Endometrial microvascular endothelial cells (primary cell): ENCODE measurements at regions not wholly inside any gene's neighbourhood (a gene's known extent, or its start where the extent isn't known, plus 50 kb on each side); places are given as distances from the start of the nearest gene placed in this dataset.

Experiments used
- in situ Hi-C: cut with HindIII; loops from 2 replicates; pipeline ENCODE4 v1.10.0; 2017; ENCODE audit warnings: low sequenced_read_pairs, low pct_unique_long_range_greater_than_20kb; ENCODE audit errors: inconsistent ontology term

- in situ Hi-C loops: no loop called here
Measured at GRCh38 chr1:70842562-70842961, 205.1 kb downstream of the PTGER3 start.

DNA sequence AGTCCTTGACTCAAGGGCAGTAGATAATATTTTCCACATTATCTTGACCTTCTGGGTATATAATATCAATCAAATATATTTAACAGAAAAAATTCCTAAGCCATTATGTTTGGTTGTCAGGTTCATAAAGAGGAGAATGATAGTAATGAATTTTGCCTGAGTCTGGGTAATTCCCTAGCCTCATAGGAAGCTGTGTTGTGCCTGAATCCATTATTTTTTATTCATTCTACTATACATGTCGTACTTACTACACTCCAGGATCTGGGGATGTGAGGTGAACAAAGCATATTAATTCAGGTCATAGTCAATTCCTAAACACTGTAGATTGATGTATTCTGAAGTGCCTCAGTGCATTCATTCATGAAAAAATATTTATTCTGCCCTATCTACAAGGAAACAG, 204.2 kb downstream of the PTGER3 start:
- in situ Hi-C loops: no loop called here

- in situ Hi-C loops: no loop called here
Measured at GRCh38 chr1:70847013-70847412, 200.6 kb downstream of the PTGER3 start.

DNA sequence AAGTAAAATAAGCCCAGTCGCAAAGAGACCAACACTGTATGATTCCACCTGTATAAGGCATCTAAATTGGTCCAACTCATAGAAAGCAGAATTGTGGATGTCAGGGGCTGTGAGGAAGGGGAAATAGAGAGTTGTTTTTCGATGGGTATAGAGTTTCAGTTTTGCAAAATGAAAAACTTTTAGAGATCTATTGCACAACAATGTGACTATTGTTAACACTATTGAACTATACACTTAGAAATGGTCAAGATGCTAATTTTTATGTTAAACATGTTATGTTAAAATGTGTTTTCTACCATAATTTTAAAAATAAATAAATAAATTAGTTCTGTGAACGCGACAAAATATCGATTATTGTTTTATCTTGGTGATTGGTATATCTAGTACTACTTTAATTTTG, 192.4 kb downstream of the PTGER3 start:
- in situ Hi-C loops: no loop called here

DNA sequence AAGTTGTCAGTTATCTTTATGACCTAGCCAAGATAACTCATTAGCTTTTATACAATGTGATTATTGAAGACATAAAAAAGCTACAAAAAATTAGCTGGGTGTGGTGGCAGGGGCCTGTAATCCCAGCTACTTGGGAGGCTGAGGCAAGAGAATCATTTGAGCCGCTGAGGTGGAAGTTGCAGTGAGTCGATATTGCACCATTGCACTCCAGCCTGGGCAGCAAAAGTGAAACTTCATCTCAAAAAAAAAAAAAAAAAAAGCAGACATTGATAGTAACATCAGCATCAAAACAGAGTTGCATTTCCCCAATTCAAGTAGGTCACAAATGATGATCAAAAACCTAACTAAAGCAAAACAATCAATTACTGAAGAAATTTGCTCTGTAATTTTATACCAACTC, 191.4 kb downstream of the PTGER3 start:
- in situ Hi-C loops: no loop called here

- in situ Hi-C loops: no loop called here
Measured at GRCh38 chr1:70863239-70863638, 184.4 kb downstream of the PTGER3 start.

DNA sequence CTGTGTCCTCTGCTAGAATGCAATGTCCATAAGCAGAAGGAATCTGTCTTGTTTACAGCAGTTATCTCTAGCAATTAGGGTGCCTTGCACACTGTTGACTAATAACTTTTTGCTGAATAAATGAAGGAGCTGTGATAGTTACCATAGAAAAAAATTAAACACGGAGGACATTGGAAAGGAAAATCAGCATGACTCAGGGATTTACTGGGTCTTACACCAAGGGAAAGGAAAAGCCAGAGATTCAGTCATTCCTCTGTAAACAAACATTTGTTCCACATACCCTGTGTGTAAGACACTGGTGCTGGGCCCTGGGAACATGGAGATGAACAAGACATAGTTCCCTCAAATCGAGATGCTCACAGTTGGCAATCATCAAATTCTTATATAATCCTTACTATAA, 183.3 kb downstream of the PTGER3 start:
- in situ Hi-C loops: no loop called here

DNA sequence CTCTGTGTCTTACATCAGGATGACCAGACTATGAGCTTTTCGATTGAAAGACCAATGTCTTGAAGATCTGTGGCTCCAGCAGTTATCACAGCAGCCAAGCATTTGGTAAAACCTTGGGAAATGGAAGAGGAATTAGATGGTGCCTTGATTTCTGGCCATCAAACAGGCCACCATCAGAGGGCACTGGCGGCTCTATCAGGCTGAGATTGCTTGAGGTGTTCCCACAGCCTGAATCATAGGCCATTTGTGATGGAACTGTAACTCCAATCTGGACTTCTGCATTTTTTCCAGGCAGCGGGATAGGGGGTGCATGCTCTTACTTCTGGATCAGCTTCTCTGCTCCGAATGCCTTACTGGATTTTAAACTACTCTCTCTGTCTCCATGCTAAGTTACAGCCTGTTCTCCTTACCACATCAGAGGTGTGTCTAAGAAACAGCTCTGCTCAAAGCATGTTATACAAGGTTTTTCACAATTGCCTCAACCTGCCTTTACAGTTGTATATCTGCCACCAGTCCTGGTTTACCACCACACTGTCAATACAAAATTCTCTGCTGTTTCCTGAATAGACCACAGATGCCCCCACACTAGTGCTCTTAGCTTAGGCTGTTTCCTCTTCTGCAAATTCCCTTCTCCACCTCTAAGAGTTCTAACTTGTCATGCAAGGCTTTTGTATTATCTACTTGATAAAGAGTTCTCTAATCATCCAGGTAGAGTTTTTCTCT, 180.9 kb downstream of the PTGER3 start:
- in situ Hi-C loops: no loop called here

- in situ Hi-C loops: no loop called here
Measured at GRCh38 chr1:70871790-70872189, 175.8 kb downstream of the PTGER3 start.

- in situ Hi-C loops: no loop called here
Measured at GRCh38 chr1:70874063-70874462, 173.6 kb downstream of the PTGER3 start.

GRCh38 chr1:70874818-70875217, 172.8 kb downstream of the PTGER3 start:
- in situ Hi-C loops: no loop called here

DNA sequence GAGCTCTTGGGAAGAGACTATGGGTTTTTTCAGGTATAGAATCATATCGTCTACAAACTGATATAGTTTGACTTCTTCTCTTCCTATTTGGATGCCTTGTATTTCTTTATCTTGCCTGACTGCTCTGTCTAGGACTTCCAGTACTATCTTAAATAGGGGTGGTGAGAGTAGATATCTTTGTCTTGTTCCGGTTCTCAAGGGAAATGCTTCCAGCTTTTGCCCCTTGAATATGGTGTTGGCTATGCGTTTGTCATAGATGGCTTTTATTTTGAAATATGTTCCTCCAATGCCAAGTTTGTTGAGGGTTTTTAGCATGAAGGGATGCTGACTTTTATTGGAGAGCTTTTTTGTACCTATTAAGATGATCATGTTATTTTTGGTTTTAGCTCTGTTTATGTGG, 170.3 kb downstream of the PTGER3 start:
- in situ Hi-C loops: no loop called here

DNA sequence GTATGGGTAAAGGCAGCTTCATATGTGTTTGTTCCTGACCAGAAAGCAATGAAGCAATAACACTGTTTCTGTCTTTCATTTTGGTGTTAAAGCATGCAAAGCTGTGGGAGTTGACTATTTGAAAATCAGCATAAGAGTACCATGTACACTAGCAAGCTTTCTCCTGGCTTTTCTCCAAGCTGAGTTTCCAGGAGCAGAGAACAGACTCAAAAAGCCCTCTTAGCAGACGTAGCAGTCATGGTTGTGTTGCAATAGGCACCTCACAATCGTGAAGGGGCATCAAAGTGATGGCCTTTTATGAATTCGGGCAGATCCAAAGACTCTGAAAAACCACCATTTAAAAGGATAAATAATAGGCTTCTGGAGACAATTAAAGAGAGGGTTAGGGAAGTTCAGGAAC, 159.7 kb downstream of the PTGER3 start:
- in situ Hi-C loops: no loop called here

DNA sequence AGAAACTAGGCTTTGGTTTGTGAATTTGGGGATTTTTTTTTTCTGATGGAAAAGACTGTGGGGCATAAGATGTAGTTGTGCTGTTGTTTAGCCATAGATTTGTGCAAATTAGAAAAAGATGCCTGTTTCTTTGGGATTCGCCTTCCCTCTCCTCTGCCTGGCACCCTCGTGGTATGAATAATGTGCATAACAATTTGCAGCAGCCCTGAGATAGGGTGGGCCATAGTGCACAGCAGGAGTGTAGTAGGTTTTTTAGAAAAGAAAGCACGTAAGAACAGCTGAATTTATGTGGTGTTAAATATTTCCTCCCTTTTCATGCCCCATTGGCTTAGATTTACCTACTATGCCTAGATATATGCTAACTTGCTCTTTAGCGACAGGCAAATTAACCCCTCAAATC, 158.9 kb downstream of the PTGER3 start:
- in situ Hi-C loops: no loop called here

GRCh38 chr1:70890408-70890807, 157.2 kb downstream of the PTGER3 start:
- in situ Hi-C loops: no loop called here

DNA sequence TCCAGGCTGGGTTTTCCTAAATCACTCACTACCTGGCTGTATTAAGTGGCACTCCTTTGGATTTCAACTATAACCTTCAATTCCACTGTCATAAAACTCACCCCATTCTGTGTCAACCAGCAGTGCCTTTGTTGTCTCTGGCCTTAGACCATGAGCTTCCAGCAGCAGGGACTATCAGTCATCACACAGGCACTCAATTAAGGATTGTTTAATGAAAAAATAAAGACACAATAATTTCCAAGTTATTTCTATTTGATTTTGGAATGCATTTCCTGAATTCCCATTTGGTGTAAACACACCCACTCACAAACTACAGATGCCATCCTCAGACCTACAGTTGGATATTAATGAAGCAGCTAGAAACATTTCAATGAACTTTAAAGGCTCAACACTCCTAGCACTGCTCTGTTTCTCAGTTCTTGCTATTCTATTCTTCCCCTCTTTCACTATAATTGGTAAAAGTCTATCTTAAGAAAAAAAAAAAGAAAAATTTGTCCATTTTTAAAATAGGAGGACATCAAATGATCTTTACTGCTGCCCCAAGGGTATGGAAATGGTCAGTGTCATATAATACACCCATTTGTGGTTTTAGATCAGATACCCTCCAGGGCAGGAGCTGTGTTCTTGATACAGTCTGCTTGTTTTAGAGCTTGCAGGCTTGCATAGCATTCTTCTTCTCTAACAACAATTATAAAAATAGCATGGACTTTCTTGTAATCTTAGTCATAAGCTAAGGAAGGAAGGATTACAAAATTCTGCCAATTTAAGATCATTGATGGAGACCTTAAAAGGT, 156.4 kb downstream of the PTGER3 start:
- in situ Hi-C loops: no loop called here

DNA sequence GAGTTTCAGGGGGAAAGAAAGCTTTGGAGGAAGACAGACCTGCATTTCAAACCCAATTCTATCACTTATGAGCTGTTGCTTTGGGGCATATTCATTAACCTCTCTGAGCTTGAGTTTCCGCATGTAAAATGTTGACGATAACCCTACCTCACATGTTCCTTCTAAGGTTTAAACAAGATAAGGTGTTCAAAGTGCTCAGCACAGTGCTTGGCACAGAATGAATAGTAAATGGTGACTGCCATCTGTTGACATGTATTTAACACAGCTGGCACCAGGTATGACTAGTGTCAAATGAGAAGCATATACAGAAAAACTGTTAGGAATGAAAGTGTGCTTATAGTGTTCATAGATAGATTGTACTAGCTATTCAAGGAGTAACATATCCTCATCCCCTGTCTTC, 155.5 kb downstream of the PTGER3 start:
- in situ Hi-C loops: no loop called here

- in situ Hi-C loops: no loop called here
Measured at GRCh38 chr1:70892930-70893329, 154.7 kb downstream of the PTGER3 start.

DNA sequence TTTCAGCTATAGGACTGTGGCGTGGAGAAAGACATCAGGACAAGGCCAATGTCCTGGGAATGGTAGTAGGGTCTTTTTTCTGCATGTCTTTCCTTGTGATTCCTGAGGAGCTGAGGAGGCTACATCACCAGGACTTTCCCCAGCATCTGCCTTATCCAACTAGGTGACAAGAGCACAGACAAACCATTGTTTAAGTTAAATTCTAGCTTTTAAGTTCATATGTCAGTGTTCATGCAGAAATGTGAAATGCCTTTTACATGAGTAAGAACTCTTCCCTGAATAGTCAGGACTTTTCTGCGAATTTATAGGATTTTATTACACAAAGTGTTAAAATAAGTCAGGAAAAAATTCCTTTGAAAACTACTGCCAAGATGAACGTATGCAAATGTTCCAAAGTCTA, 154.2 kb downstream of the PTGER3 start:
- in situ Hi-C loops: no loop called here

DNA sequence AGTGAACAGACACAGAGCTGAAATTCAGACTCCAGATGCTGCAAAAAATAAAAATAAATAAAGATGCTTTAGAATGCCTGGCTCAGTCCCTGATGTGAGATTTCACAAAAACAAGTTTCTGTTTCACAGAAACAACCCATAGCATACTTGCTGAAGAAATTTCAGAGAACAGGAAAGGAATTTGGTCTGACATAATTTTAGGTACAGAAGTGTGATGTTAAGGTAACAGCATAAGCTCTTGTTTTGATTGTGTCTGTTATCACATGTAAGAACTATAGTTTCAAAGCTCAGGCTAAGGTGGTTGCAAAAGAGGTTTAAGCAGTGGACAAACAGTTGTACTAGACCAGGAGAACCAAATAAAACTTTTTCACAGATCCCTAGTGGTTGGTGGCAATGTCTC, 152.1 kb downstream of the PTGER3 start:
- in situ Hi-C loops: no loop called here

DNA sequence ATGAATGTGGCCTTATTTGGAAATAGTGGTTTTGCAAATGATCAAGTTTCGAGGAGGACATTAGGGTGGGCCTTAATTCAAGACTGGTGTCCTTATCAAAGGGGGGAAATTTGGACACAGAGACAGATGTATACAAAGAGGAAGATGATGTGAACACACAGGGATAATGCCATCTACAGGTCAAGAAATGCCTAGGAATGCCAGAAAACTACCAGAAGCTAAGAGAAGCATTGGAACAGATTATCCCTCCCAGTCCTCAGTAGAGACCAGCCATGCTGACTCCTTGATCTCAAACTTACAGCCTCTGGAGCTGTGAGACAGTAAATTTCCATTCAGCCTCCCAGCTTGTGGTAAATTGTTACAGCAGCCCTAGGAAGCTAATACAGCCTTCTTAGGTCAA, 151.4 kb downstream of the PTGER3 start:
- in situ Hi-C loops: no loop called here
